ENCODE measurements at regions not wholly inside any gene's neighbourhood (a gene's known extent, or its start where the extent isn't known, plus 50 kb on each side); places are given as distances from the start of the nearest gene placed in this dataset.

GRCh38 chr1:88557014-88557413 lies 127.1 kb upstream of the PKN2 start:
- Histone ChIP-seq H3K27me3 (no peaks in the 10 kb centered on the region), H3K27ac (no peak overlapping the region), H3K9me3 (no peaks in the 10 kb centered on the region), H3K4me3 (no peak overlapping the region), H3K36me3 (no peaks in the 10 kb centered on the region), H3K4me1 (no peaks in the 10 kb centered on the region)
- WGBS: 91% methylated on average over 3 of the region's 3 CpGs
- TF ChIP-seq POLR2A (IDR thresholded peaks at IDR 0.05) (no peak), POLR2AphosphoS5 (IDR thresholded peaks at IDR 0.05) (no peak), EP300 (IDR thresholded peaks at IDR 0.05) (no peak)
- TF ChIP-seq, protein P1, sequence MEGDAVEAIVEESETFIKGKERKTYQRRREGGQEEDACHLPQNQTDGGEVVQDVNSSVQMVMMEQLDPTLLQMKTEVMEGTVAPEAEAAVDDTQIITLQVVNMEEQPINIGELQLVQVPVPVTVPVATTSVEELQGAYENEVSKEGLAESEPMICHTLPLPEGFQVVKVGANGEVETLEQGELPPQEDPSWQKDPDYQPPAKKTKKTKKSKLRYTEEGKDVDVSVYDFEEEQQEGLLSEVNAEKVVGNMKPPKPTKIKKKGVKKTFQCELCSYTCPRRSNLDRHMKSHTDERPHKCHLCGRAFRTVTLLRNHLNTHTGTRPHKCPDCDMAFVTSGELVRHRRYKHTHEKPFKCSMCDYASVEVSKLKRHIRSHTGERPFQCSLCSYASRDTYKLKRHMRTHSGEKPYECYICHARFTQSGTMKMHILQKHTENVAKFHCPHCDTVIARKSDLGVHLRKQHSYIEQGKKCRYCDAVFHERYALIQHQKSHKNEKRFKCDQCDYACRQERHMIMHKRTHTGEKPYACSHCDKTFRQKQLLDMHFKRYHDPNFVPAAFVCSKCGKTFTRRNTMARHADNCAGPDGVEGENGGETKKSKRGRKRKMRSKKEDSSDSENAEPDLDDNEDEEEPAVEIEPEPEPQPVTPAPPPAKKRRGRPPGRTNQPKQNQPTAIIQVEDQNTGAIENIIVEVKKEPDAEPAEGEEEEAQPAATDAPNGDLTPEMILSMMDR (IDR thresholded peaks at IDR 0.05): no peak
- no peak for DNase-seq (ENCODE audit: low spot score in 2 of 2)

GRCh38 chr1:88560621-88561020 lies 123.5 kb upstream of the PKN2 start:
- TF ChIP-seq EP300 (IDR thresholded peaks at IDR 0.05) (no peak), POLR2AphosphoS5 (IDR thresholded peaks at IDR 0.05) (no peak), POLR2A (IDR thresholded peaks at IDR 0.05) (no peak)
- TF ChIP-seq, protein P1 (IDR thresholded peaks at IDR 0.05): no peak
- WGBS: 94% methylated on average over 3 of the region's 3 CpGs

GRCh38 chr1:88562991-88563390 lies 121.1 kb upstream of the PKN2 start:
- H3K9me3 ChIP-seq: no peaks in the 10 kb centered on the region
- WGBS: 46% methylated on average over 3 of the region's 3 CpGs

More at GRCh38 chr1:88560621-88561020, 123.5 kb upstream of the PKN2 start:
- Histone ChIP-seq H3K4me1 (no peaks in the 10 kb centered on the region), H3K27ac (no peak overlapping the region), H3K4me3 (no peak overlapping the region), H3K27me3 (no peaks in the 10 kb centered on the region), H3K36me3 (no peaks in the 10 kb centered on the region), H3K9me3 (no peaks in the 10 kb centered on the region)
- DNase-seq (ENCODE audit: low spot score in 2 of 2): no peak

DNA sequence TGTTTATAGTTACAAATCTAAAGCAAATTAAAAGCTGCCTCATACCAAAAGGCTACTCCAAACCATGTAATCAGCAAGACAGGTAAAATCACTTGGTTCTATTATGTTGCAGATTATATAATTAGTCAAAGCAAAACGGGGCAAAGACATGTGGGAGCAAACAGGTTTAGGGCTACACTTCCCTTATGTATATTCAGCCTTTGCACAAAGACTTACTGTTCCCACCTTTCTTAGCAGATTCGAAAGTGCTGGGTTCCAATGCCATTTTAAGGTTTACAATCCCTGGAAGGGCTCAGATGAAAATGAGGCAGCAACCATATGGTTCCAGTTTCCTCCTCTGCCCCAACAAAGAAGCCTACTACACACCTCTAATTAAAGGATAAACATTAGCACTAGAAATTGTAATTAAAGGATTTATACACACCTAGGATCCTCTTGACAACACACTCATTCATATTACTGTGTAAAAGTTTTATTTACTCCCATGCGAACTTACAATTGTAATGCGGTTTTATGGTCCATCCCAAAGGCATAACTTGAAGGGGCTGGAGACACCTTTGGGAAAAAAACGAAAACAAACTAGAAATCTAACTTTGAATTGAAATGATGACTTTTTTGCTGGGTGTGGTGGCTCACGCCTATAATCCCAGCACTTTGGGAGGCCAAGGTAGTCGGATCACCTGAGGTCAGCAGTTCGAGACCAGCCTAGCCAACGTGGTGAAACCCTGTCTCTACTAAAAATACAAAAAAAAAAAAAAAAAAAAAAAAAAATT lies 117.3 kb upstream of the PKN2 start:
- Histone ChIP-seq H3K9me3 (no peaks in the 10 kb centered on the region), H3K27ac (no peak overlapping the region), H3K4me3 (no peak overlapping the region), H3K36me3 (no peaks in the 10 kb centered on the region), H3K27me3 (no peaks in the 10 kb centered on the region), H3K4me1 (no peaks in the 10 kb centered on the region)
- 80% methylated on average over 9 of the region's 9 CpGs for WGBS
- DNase-seq (ENCODE audit: low spot score in 2 of 2): no peak
- TF ChIP-seq EP300 (IDR thresholded peaks at IDR 0.05): no peak
- TF ChIP-seq, protein P1 (IDR thresholded peaks at IDR 0.05): no peak
- TF ChIP-seq POLR2A (IDR thresholded peaks at IDR 0.05): no peak

More at GRCh38 chr1:88562991-88563390, 121.1 kb upstream of the PKN2 start:
- TF ChIP-seq, protein P1 (IDR thresholded peaks at IDR 0.05): no peak
- TF ChIP-seq EP300 (IDR thresholded peaks at IDR 0.05): no peak
- TF ChIP-seq POLR2AphosphoS5 (IDR thresholded peaks at IDR 0.05): no peak
- no peak for TF ChIP-seq POLR2A (IDR thresholded peaks at IDR 0.05)
- no peaks in the 10 kb centered on the region for H3K27me3 ChIP-seq
- H3K4me3 ChIP-seq: no peak overlapping the region
- H3K4me1 ChIP-seq: no peaks in the 10 kb centered on the region
- DNase-seq (ENCODE audit: low spot score in 2 of 2): no peak
- no peaks in the 10 kb centered on the region for H3K36me3 ChIP-seq
- no peak overlapping the region for H3K27ac ChIP-seq

DNA sequence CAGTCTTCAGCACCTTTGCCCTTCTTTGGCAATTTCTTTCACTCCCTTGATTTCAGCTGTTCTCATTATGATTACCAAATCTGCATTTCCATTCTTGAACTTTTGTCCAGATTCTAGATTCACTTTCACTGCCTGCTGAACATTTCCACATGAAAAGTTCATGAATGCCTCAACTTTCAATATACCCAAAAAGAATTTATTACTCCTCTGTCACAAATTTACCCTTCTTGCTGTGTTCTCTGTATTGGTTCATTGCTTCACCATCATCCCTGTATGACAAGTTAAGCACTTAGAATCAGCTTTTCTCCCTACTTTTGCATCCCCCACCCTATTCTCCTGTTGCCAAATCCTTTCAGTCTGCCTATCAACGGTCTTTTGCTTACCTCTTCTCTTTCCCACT lies 112.6 kb upstream of the PKN2 start:
- H3K27ac ChIP-seq: no peak overlapping the region
- no peaks in the 10 kb centered on the region for H3K4me1 ChIP-seq
- H3K27me3 ChIP-seq: no peaks in the 10 kb centered on the region
- H3K36me3 ChIP-seq: no peaks in the 10 kb centered on the region
- H3K9me3 ChIP-seq: no peaks in the 10 kb centered on the region
- H3K4me3 ChIP-seq: no peak overlapping the region
- DNase-seq (ENCODE audit: low spot score in 2 of 2): no peak
- 47% methylated on average over 1 of the region's 1 CpG for WGBS
- TF ChIP-seq, protein P1 (IDR thresholded peaks at IDR 0.05): no peak
- TF ChIP-seq POLR2A (IDR thresholded peaks at IDR 0.05) (no peak), POLR2AphosphoS5 (IDR thresholded peaks at IDR 0.05) (no peak), EP300 (IDR thresholded peaks at IDR 0.05) (no peak)

Data from suprapubic skin (tissue), 4 donors.